Immature natural killer cell (primary cell): ENCODE measurements at regions not wholly inside any gene's neighbourhood (a gene's known extent, or its start where the extent isn't known, plus 50 kb on each side); places are given as distances from the start of the nearest gene placed in this dataset.
"Not testable (repeated sequence)": the region's sequence is repeated elsewhere in the genome, so short reads cannot be mapped to it uniquely, and the experiment has no call there.

ENCODE experiments used
- DNase-seq, 3 donors: peaks; one replicate each; pipeline ENCODE4 v3.0.0; 2022; ENCODE audit warnings: mixed read lengths in 1 of 3
- H3K27ac Mint-ChIP-seq, 6 donors: one replicate each; pipeline ENCODE4 v1.8.0; 2020; ENCODE audit warnings: mixed read lengths in 6 of 6, mild to moderate bottlenecking in 5 of 6, inconsistent platforms in 4 of 6, moderate library complexity in 3 of 6
- H3K27me3 Mint-ChIP-seq, 3 donors: one replicate each; pipeline ENCODE4 v1.8.0; 2020 to 2021; ENCODE audit warnings: low read depth in 3 of 3, mild to moderate bottlenecking in 3 of 3, mixed read lengths in 3 of 3, moderate library complexity in 3 of 3, inconsistent platforms in 1 of 3
- H3K36me3 Mint-ChIP-seq, 3 donors: one replicate each; pipeline ENCODE4 v1.8.0; 2020; ENCODE audit warnings: mixed read lengths in 3 of 3, inconsistent platforms in 2 of 3, mild to moderate bottlenecking in 2 of 3
- H3K4me1 Mint-ChIP-seq, 2 donors: one replicate each; pipeline ENCODE4 v1.8.0; 2020; ENCODE audit warnings: inconsistent platforms in 2 of 2, mild to moderate bottlenecking in 2 of 2, mixed read lengths in 2 of 2, moderate library complexity in 1 of 2
- H3K4me3 Mint-ChIP-seq, 5 donors: one replicate each; pipeline ENCODE4 v1.8.0; 2020; ENCODE audit warnings: mild to moderate bottlenecking in 5 of 5, mixed read lengths in 5 of 5, inconsistent platforms in 3 of 5, moderate library complexity in 3 of 5
- H3K9me3 Mint-ChIP-seq, 6 donors: one replicate each; pipeline ENCODE4 v1.8.0; 2020; ENCODE audit warnings: mild to moderate bottlenecking in 6 of 6, mixed read lengths in 6 of 6, inconsistent platforms in 4 of 6, moderate library complexity in 3 of 6

DNA sequence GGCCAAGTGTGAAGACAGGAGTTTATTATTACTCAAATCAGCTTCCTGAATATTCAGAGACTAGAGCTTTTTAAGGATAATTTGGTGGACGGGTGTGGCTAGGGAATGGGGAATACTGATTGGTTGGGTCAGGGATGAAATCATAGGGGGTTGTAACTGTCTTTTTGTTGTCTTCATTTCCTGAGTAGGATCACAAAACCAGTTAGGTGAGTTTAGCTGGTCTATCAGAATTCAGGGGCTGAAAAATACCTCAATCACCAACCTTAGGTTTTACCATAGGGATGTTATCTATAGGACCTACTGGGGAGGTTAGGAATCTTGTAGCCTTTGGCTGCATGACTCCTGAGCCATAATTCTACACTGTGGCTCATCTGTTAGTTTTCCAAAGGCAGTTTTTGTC is 235.8 kb downstream of the YTHDC2 start:
- Mint-ChIP-seq H3K4me3 (no peak overlapping the region), H3K4me1 (no peaks in the 10 kb centered on the region), H3K27me3 (peaks cover 0 to 1% (median 0%) of the 10 kb centered on the region in 3 donors), H3K9me3 (peaks cover 0 to 2% (median 0%) of the 10 kb centered on the region in 6 donors), H3K27ac (no peak overlapping the region), H3K36me3 (no peaks in the 10 kb centered on the region)
- no peak for DNase-seq

DNA sequence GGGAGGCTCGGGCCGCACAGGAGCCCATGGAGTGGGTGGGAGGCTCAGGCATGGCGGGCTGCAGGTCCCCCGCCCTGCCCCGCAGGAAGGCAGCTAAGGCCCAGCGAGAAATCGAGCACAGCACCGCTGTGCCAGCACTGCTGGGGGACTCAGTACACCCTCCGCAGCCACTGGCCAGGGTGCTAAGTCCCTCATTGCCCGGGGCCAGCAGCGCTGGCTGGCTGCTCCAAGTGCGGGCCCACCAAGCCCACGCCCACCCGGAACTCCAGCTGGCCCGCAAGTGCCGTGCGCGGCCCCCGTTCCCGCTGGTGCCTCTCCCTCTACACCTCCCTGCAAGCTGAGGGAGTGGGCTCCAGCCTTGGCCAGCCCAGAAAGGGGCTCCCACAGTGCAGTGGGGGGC is 239.7 kb downstream of the YTHDC2 start:
- not testable (repeated sequence) for H3K36me3 Mint-ChIP-seq, H3K4me1 Mint-ChIP-seq, H3K4me3 Mint-ChIP-seq, H3K9me3 Mint-ChIP-seq, H3K27me3 Mint-ChIP-seq, H3K27ac Mint-ChIP-seq, DNase-seq

DNA sequence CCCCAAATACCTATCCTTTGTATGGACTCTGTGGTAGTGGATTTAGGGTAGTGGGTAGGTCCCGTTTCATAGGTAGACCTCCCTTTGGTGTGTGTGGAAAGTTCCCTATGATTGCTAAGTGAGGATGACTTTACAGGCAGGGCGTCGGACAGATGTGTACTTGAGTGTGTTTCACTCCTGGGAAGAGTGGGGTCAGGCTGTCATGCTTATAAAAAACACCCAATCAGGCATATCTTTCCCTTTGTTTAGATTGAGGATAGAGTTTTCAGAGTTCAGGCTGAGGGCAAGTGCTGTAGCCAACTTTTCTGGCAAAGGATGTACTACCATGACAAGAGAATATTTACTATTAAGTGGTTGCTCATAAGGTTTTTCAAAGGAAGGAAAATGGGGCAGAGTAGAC is 242.0 kb downstream of the YTHDC2 start:
- Mint-ChIP-seq H3K4me1 (no peaks in the 10 kb centered on the region), H3K27ac (no peak overlapping the region), H3K9me3 (peaks cover 0 to 5% (median 2%) of the 10 kb centered on the region in 6 donors), H3K36me3 (no peaks in the 10 kb centered on the region), H3K27me3 (peaks cover 0 to 3% (median 0%) of the 10 kb centered on the region in 3 donors), H3K4me3 (no peak overlapping the region)
- DNase-seq = no peak

DNA sequence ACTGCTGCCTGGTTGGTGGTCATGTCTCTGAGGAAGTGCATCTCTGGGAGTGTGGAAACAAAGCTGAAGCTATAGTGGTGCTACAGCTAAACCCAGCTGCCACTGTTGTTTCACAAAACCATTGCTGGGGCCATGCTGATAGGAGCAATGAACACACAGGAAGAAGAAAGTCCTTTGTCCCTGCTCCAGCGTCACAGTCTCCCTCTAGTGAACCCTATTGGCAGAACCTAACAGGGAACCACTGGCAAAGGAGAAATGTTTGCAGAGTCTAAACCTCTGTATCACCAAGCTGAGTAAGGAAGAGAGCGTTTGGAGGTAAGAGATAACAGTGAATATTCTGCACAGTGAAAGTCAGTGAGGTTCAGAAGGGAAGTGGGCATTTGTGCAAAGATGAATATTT is 244.0 kb downstream of the YTHDC2 start:
- no peaks in the 10 kb centered on the region for H3K4me1 Mint-ChIP-seq
- no peak overlapping the region for H3K27ac Mint-ChIP-seq
- H3K9me3 Mint-ChIP-seq = peaks cover 0 to 5% (median 2%) of the 10 kb centered on the region in 6 donors
- DNase-seq = no peak
- peaks cover 1 to 2% (median 2%) of the 10 kb centered on the region in 3 donors for H3K27me3 Mint-ChIP-seq
- no peaks in the 10 kb centered on the region for H3K36me3 Mint-ChIP-seq
- no peak overlapping the region for H3K4me3 Mint-ChIP-seq

DNA sequence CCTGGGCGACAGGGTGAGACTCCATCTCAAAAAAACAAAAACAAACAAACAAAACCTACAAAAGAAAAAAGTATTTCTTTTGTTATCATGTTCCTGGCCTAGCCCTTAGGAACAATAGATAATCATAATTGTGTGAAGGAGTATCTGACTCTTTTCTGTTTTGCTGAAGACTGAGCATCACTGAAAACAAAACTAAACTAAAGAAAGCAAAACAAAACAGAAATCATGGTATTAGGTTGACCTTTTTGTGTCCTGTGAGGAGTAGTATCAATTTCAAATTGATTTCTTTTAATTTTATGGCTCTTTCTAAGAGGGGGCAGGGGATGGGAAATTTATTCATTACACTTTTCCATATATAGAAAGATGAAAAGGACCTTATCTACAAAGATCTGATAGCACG is 246.0 kb downstream of the YTHDC2 start:
- Mint-ChIP-seq H3K27ac (no peak overlapping the region), H3K4me3 (no peak overlapping the region), H3K4me1 (no peaks in the 10 kb centered on the region), H3K9me3 (peaks cover 0 to 5% (median under 1%) of the 10 kb centered on the region in 6 donors), H3K36me3 (no peaks in the 10 kb centered on the region), H3K27me3 (peaks cover 1 to 4% (median 2%) of the 10 kb centered on the region in 3 donors)
- no peak for DNase-seq

DNA sequence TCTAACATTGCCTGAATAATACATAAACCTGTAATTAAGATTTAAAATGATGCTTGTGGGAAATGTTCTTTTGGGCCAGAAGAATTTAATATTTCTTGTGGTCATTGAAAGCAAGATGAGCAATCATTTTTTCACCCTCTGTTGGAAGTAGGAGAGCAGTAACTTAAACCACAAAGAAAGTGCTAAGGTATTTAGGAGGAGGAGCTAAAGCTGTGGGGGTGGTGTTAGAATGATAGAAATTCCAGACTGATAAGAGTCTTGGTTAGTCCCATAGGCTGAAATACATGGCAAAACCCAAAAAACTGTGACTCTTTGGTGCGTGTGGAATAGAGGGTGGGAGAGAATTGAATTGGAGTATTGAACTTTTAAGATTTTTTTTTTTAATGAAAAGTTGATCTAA is 247.0 kb downstream of the YTHDC2 start:
- no peak for DNase-seq
- H3K27me3 Mint-ChIP-seq = peaks cover 1 to 4% (median 2%) of the 10 kb centered on the region in 3 donors
- H3K27ac Mint-ChIP-seq = no peak overlapping the region
- no peaks in the 10 kb centered on the region for H3K4me1 Mint-ChIP-seq
- H3K4me3 Mint-ChIP-seq = no peak overlapping the region
- H3K36me3 Mint-ChIP-seq = no peaks in the 10 kb centered on the region
- peaks cover 2 to 7% (median 4%) of the 10 kb centered on the region in 6 donors for H3K9me3 Mint-ChIP-seq

DNA sequence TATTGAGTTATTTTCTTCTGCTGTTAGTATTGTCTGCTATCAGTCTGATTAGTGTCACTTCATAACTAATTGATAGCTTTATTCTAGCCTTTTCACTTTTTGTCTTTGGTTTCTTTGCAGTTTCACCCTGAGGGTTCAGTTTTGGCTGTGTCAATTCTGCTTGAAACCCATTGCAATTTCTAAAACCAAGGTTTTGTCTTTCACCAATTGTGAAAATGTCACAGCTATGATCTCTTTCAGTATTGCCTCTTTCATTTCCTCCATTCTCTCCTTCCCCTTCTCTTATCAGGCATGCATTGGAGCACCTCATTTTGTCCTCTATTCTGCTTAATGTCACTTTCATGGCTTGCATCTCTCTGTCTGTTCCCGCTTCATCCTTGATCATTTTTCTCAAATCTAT is 248.1 kb downstream of the YTHDC2 start:
- H3K27ac Mint-ChIP-seq = no peak overlapping the region
- H3K4me1 Mint-ChIP-seq = no peaks in the 10 kb centered on the region
- peaks cover 3 to 15% (median 11%) of the 10 kb centered on the region in 6 donors for H3K9me3 Mint-ChIP-seq
- H3K36me3 Mint-ChIP-seq = no peaks in the 10 kb centered on the region
- H3K4me3 Mint-ChIP-seq = no peak overlapping the region
- peaks cover 1 to 4% (median 2%) of the 10 kb centered on the region in 3 donors for H3K27me3 Mint-ChIP-seq
- DNase-seq = no peak

DNA sequence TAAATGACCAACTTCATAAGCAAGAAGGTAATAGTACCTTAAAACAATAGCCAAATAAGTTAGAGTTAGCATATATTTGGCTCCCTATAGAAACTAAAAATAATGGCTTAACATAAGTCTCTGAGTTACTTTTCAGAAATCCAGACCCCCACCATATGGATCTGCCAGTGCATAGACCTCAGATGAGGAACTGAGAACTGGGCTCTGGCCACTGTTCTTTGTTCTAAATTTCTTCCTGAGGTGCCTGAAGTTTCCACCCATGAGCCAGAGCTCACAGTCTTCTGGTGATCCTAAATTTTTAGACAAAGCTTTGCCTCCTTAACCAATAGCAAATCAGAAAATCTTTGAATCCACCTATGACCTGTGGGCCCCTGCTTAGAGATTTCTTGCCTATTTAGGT is 250.9 kb downstream of the YTHDC2 start:
- Mint-ChIP-seq H3K4me3 (no peak overlapping the region), H3K27ac (no peak overlapping the region), H3K36me3 (peaks cover 0 to 3% (median 0%) of the 10 kb centered on the region in 3 donors), H3K27me3 (peaks cover 0 to 4% (median 2%) of the 10 kb centered on the region in 3 donors), H3K9me3 (peaks cover 11 to 29% (median 25%) of the 10 kb centered on the region in 6 donors), H3K4me1 (no peaks in the 10 kb centered on the region)
- no peak for DNase-seq

DNA sequence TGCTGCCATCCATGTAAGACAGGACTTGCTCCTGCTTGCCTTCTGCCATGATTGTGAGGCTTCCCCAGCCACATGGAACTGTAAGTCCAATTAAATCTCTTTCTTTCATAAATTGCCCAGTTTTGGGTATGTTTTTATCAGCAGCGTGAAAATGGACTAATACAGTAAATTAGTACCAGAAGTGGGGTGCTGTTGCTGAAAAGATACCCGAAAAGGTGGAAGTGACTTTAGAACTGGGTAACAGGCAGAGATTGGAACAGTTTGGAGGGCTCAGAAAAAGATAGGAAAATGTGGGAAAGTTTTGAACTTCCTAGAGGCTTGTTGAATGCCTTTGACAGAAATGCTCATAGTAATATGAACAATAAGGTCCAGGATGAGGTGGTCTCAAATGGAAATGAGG is 253.3 kb downstream of the YTHDC2 start:
- H3K36me3 Mint-ChIP-seq, H3K4me1 Mint-ChIP-seq, H3K27ac Mint-ChIP-seq, H3K4me3 Mint-ChIP-seq, H3K27me3 Mint-ChIP-seq, DNase-seq: not testable (repeated sequence)
- peaks cover 11 to 29% (median 25%) of the 10 kb centered on the region in 6 donors for H3K9me3 Mint-ChIP-seq

DNA sequence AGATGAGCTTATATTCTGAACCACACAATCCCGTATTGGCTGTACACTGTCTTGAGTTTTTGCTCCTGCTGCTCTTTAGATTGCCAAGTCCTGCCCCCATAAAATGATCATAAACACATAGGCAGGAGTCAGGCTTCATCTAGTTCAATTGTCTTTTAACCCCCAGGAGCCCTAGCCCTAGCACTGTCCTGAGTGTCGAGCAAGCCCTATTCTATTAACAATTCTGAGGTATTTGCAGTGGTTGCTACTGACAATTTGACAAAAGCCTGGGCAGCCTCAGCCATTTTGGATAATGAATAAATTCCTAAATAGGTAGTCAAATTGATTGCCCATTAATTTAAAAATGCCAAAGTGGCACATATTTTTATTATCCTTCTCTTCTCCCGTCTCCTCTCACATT is 257.2 kb downstream of the YTHDC2 start:
- peaks cover 9 to 25% (median 21%) of the 10 kb centered on the region in 6 donors for H3K9me3 Mint-ChIP-seq
- H3K27me3 Mint-ChIP-seq = no peaks in the 10 kb centered on the region
- no peak for DNase-seq
- no peak overlapping the region for H3K27ac Mint-ChIP-seq
- peaks cover 0 to 3% (median 0%) of the 10 kb centered on the region in 3 donors for H3K36me3 Mint-ChIP-seq
- H3K4me1 Mint-ChIP-seq = no peaks in the 10 kb centered on the region
- H3K4me3 Mint-ChIP-seq = no peak overlapping the region

DNA sequence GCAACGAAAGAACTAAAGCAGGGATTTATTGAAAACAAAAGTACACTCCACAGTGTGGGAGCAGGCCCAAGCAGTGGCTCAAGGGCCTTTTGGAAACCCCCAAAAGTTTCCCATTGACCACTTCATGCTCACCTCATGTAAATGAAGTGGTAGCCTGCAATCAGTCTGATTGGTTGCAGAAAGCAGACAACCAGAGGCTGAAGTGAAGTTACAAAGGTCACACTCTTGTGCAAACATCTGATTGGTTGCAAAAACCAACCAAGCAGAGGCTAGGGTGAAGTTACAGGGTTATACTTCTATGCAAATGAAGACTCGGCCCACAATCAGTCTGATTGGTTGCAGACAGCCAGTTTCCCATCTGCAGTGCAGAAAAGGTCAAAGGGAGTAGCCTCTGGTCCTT is 258.0 kb downstream of the YTHDC2 start:
- H3K9me3 Mint-ChIP-seq = peaks cover 9 to 19% (median 15%) of the 10 kb centered on the region in 6 donors
- H3K4me1 Mint-ChIP-seq = no peaks in the 10 kb centered on the region
- no peak for DNase-seq
- no peak overlapping the region for H3K4me3 Mint-ChIP-seq
- H3K27ac Mint-ChIP-seq = no peak overlapping the region
- peaks cover 0 to under 1% (median 0%) of the 10 kb centered on the region in 3 donors for H3K27me3 Mint-ChIP-seq
- H3K36me3 Mint-ChIP-seq = peaks cover 0 to 3% (median 0%) of the 10 kb centered on the region in 3 donors

DNA sequence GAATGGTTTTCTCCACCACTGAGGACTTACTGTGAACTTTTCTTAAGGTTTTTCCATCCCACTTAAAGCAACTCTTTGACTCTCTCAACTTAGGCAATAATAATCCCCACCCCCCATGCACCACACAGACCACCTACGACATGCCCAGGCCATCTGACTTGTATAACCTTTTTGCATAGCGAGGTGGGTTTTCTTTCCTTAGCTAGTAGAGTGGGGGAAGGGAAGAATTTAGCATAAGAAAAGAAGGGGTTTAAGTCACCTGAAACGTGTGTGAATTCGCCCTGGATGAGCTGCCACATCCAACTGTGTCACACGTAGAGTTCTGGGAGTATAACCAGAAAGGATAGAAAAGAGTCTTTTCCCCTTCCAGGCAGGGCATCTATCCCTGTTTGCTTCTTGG is 262.7 kb downstream of the YTHDC2 start:
- no peaks in the 10 kb centered on the region for H3K36me3 Mint-ChIP-seq
- no peak overlapping the region for H3K27ac Mint-ChIP-seq
- no peak for DNase-seq
- H3K27me3 Mint-ChIP-seq = peaks cover 0 to 3% (median 0%) of the 10 kb centered on the region in 3 donors
- peaks cover 0 to 4% (median 2%) of the 10 kb centered on the region in 6 donors for H3K9me3 Mint-ChIP-seq
- H3K4me3 Mint-ChIP-seq = no peak overlapping the region
- H3K4me1 Mint-ChIP-seq = no peaks in the 10 kb centered on the region

DNA sequence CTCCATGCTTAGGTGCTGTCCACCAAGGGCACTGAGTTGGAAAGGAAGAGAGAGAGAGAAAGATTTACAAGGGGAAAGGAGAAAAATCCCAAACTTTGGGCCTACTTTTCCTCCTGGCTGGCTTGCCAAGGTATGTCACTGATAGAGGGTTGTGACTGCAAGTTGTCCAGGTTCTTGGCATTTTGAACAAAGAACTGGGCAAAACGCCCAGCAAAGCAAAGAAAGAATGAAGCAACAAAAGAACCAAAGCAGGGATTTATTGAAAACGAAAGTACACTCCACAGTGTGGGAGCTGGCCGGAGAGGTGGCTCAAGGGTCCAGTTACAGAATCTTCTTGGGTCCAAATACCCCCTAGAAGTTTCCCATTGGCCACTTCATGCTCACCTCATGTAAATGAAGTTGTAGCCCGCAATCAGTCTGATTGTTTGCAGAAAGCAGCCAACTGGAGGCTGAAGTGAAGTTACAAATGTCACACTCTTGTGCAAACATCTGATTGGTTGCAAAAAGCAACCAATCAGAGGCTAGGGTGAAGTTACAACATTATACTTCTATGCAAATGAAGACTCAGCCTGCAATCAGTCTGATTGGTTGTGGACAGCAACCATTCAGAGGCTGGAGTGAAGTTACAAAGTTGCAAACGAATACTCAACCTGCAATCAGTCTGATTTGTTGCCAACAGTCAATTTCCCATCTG is 263.5 kb downstream of the YTHDC2 start:
- no peak for DNase-seq
- Mint-ChIP-seq H3K27me3 (peaks cover 0 to 3% (median 0%) of the 10 kb centered on the region in 3 donors), H3K4me3 (no peak overlapping the region), H3K36me3 (no peaks in the 10 kb centered on the region), H3K9me3 (peaks cover 0 to 4% (median 2%) of the 10 kb centered on the region in 6 donors), H3K4me1 (no peaks in the 10 kb centered on the region), H3K27ac (no peak overlapping the region)

DNA sequence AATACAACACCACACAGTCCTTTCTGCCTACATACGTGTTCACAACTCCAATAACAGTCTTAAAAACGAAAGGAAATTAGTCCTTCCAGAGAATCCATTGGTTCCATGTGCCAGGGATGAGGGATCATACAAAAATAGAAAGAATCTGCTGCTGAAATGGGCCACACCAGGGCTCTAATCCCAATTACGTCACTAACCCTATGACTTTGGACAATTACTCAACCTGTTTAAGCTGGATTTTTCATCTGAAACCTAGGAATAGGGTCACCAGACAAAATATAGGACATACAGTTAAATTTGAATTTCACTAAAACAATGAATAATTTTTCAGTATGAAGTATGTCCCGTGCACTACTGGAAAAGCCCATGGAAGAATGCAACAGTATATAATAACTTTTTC is 264.7 kb downstream of the YTHDC2 start:
- no peak for DNase-seq
- peaks cover 0 to 4% (median 2%) of the 10 kb centered on the region in 6 donors for H3K9me3 Mint-ChIP-seq
- H3K4me1 Mint-ChIP-seq = no peaks in the 10 kb centered on the region
- H3K4me3 Mint-ChIP-seq = no peak overlapping the region
- peaks cover 0 to 3% (median 0%) of the 10 kb centered on the region in 3 donors for H3K27me3 Mint-ChIP-seq
- no peaks in the 10 kb centered on the region for H3K36me3 Mint-ChIP-seq
- H3K27ac Mint-ChIP-seq = no peak overlapping the region

DNA sequence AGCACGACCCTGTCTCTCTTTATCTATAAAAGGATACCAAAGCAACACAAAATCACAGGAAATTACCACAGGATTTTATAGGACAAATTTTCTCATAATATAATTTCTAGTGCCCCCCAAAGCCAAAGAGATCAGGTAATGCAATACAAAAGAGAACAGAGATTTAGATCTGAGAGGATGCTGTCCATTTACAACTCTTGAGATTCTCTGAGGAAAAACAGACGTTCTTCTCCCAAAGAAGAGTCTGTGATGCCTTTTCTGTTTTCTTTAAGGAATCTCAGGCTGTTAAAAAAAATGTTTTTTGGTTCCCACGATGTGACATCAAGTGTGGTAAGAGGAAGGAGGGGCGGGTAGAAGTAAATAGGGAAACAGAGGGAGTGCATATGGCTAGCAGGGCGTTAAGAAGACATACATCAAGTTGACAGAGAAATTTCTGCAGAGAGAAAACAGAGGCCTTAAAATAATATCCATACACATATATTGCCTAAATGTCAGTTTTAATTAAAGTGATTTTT is 274.7 kb downstream of the YTHDC2 start:
- H3K9me3 Mint-ChIP-seq = peaks cover 0 to 6% (median 5%) of the 10 kb centered on the region in 6 donors
- H3K27ac Mint-ChIP-seq = no peak overlapping the region
- H3K27me3 Mint-ChIP-seq = peaks cover 0 to 3% (median 3%) of the 10 kb centered on the region in 3 donors

More for the DNA sequence above, 274.7 kb downstream of the YTHDC2 start:
- no peak for DNase-seq
- Mint-ChIP-seq H3K4me3 (no peak overlapping the region), H3K36me3 (no peaks in the 10 kb centered on the region), H3K4me1 (no peaks in the 10 kb centered on the region)
